Tibial artery (tissue), 4 donors: ENCODE measurements at regions not wholly inside any gene's neighbourhood (a gene's known extent, or its start where the extent isn't known, plus 50 kb on each side); places are given as distances from the start of the nearest gene placed in this dataset.

Source experiments
- DNase-seq, 2 donors: peaks; one replicate each; pipeline ENCODE4 v3.0.0-alpha.2; 2019
- H3K27ac ChIP-seq, 2 donors: fragments of 200-600 bp; sonication (generic) in 1 of 2; 1 replicate in 1 of 2; 2 replicates in 1 of 2; pipeline ENCODE4 v1.5.1; 2018 to 2019; ENCODE audit warnings: mild to moderate bottlenecking in 1 of 2
- H3K27me3 ChIP-seq, 2 donors: fragments of 200-600 bp; sonication (generic) in 1 of 2; one replicate each; pipeline versions ENCODE4 v1.5.1 to v1.6.0; 2016 to 2019
- H3K36me3 ChIP-seq, 3 donors: fragments of 200-600 bp; sonication (generic) in 2 of 3; one replicate each; pipeline ENCODE4 v1.5.1; 2016 to 2019; ENCODE audit warnings: mild to moderate bottlenecking in 2 of 3
- H3K4me1 ChIP-seq, 4 donors: fragments of 200-600 bp; sonication (generic) in 2 of 4; 1 replicate in 3 of 4; 2 replicates in 1 of 4; pipeline ENCODE4 v1.5.1; 2016 to 2019
- H3K4me3 ChIP-seq, 2 donors: fragments of 200-600 bp; sonication (generic) in 1 of 2; 1 replicate in 1 of 2; 2 replicates in 1 of 2; pipeline ENCODE4 v1.5.1; 2018 to 2019; ENCODE audit warnings: mild to moderate bottlenecking in 2 of 2
- H3K9me3 ChIP-seq, 3 donors: fragments of 200-600 bp; sonication (generic) in 1 of 3; one replicate each; pipeline ENCODE4 v1.5.1; 2016 to 2019
- intact Hi-C: fragments of 100-400 bp; cut with DNase I; formaldehyde crosslinking; loops from one replicate; pipeline ENCODE4 v1.15.0; 2023; ENCODE audit warnings: low total_unique reads
- TF ChIP-seq, protein P1 (sequence below), 2 experiments: fragments of 200-600 bp in 1 of 2; fragments of 450-650 bp in 1 of 2; IDR thresholded peaks; one replicate each; pipeline ENCODE4 v1.5.1; 2017 to 2019; ENCODE audit warnings: antibody characterized with exemption in 2 of 2, mild to moderate bottlenecking in 1 of 2, moderate library complexity in 1 of 2

DNA sequence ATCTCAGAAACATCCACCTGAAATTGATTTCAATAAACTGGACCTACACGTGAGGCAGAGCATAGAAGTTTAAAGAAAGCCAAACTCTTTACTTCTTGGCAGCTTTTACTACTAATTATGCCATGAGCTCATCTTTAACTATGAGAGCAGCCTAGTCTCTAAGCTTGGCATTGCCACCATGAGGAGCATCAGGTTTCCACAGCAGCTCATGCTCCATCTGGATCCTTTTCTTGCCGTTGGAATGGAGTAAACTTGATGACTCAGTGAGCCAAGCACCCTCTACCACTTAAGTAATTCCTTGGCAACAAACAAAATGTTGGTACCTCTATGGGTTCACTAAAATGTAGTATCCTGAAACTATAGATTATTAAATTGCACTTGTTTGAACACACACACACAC lies 583.2 kb downstream of the EPHA3 start:
- H3K27ac ChIP-seq = no peak overlapping the region
- H3K36me3 ChIP-seq = no peaks in the 10 kb centered on the region
- H3K9me3 ChIP-seq = no peaks in the 10 kb centered on the region
- H3K4me1 ChIP-seq = peaks cover 0 to 16% (median 1%) of the 10 kb centered on the region in 4 donors
- no peak overlapping the region for H3K4me3 ChIP-seq
- TF ChIP-seq, protein P1, sequence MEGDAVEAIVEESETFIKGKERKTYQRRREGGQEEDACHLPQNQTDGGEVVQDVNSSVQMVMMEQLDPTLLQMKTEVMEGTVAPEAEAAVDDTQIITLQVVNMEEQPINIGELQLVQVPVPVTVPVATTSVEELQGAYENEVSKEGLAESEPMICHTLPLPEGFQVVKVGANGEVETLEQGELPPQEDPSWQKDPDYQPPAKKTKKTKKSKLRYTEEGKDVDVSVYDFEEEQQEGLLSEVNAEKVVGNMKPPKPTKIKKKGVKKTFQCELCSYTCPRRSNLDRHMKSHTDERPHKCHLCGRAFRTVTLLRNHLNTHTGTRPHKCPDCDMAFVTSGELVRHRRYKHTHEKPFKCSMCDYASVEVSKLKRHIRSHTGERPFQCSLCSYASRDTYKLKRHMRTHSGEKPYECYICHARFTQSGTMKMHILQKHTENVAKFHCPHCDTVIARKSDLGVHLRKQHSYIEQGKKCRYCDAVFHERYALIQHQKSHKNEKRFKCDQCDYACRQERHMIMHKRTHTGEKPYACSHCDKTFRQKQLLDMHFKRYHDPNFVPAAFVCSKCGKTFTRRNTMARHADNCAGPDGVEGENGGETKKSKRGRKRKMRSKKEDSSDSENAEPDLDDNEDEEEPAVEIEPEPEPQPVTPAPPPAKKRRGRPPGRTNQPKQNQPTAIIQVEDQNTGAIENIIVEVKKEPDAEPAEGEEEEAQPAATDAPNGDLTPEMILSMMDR (IDR thresholded peaks at IDR 0.05) = no peak
- intact Hi-C loops = no loop called here
- DNase-seq = no peak
- no peaks in the 10 kb centered on the region for H3K27me3 ChIP-seq

DNA sequence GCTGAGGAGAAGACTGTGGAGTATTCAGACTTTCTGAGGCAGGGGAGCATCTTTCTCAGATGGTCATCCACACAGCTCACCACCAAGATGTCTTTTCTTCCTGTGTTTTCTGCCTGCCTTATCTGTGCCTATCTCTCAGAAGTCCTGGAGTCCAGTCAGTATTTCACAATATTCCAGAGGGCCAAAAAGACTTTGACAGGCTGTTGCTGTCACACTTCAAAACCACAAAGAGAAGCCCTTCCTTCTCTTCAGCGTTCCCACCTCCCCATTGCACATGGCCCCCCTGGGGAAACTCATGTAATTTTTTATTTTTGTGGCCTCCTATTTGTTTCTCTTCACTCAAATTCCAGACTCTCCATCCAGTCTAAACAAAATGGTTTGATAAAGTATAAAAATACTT lies 585.2 kb downstream of the EPHA3 start:
- no peaks in the 10 kb centered on the region for H3K27me3 ChIP-seq
- intact Hi-C loops = no loop called here
- TF ChIP-seq, protein P1 (IDR thresholded peaks at IDR 0.05) = no peak
- peaks cover 0 to 16% (median 1%) of the 10 kb centered on the region in 4 donors for H3K4me1 ChIP-seq
- no peak overlapping the region for H3K4me3 ChIP-seq
- no peak overlapping the region for H3K27ac ChIP-seq
- no peak for DNase-seq
- H3K36me3 ChIP-seq = no peaks in the 10 kb centered on the region
- H3K9me3 ChIP-seq = no peaks in the 10 kb centered on the region

DNA sequence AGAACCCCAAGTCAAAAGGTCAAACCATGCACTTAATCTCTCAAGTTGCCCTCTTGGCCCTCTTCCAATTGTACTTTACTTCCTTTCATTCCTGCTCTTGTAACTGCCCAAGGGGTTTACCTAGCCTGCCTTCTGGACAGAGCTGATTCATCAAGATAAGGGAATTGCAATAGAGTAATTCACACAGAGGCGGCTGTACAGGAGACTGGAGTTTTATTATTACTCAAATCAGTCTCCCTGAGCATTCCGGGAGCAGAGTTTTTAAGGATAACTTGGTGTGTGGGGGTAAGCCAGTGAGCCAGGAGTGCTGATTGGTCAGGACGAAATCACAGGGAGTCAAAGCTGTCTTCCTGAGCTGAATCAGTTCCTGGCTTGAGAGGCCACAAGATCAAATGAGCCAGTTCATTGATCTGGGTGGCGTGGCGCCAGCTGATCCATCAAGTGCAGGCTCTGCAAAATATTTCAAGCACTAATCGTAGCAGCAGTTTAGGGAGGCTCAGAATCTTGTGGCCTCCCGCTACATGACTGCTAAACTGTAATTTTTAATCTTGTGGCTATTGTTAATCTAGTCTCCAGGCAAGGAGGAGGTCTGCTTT lies 590.0 kb downstream of the EPHA3 start:
- no peak for DNase-seq

DNA sequence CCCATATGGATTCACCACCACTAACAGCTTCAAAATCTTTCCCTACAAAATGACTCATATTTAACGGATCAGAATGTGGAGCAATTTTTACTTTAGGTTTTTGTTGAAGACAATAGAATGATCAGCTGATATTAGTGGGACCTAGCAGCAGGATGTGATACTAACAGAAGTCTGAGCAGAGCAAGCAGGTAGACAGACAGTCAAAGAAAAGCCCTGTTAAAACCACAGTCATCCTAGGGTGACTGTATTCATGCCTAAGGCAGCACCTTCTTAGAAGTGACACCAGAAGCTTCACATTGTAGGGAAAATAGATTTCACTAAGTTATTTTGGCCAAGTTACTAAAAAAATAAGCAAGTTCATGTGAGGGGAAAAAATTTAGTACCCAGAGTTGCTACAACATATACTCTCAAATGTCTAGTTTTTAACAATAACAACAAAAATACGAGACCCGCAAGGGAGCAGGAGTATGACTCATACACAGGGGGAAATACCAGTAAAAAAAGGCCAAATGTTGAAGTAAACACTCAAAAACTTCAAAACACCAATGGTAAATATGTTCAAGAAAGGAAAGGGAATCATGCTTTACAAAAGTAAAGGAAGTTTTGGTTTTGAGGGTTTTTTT lies 590.9 kb downstream of the EPHA3 start:
- no peak for DNase-seq
- Histone ChIP-seq H3K9me3 (no peaks in the 10 kb centered on the region), H3K27me3 (no peaks in the 10 kb centered on the region), H3K27ac (no peak overlapping the region), H3K36me3 (no peaks in the 10 kb centered on the region), H3K4me1 (peaks cover 0 to 5% (median 0%) of the 10 kb centered on the region in 4 donors), H3K4me3 (no peak overlapping the region)
- intact Hi-C loops = no loop called here
- TF ChIP-seq, protein P1 (IDR thresholded peaks at IDR 0.05) = no peak

More for the DNA sequence above, 590.0 kb downstream of the EPHA3 start:
- H3K9me3 ChIP-seq = no peaks in the 10 kb centered on the region
- intact Hi-C loops = no loop called here
- H3K36me3 ChIP-seq = no peaks in the 10 kb centered on the region
- H3K4me3 ChIP-seq = no peak overlapping the region
- TF ChIP-seq, protein P1 (IDR thresholded peaks at IDR 0.05) = no peak
- no peak overlapping the region for H3K27ac ChIP-seq
- peaks cover 0 to 11% (median under 1%) of the 10 kb centered on the region in 4 donors for H3K4me1 ChIP-seq
- no peaks in the 10 kb centered on the region for H3K27me3 ChIP-seq

DNA sequence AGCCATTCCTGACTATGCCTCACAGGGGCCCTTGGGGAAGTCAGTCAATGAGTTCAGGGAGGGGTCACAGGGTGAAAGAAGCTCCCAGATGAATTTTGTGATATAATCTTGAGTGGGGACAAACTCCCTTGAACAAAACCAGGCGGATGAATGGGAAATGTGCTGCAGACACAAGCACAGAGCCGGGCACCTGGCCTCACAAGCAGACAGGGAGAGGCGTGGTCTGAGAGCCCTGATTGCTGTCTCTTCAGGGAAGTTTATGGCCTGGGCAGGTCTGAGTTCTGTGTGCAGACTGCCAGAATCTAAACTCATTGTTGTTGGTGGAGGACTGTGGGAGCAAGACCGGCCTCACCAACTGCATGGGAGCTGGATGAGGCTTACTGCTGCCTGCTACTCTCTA lies 591.8 kb downstream of the EPHA3 start:
- TF ChIP-seq, protein P1 (IDR thresholded peaks at IDR 0.05) = no peak

More for the DNA sequence above, 591.8 kb downstream of the EPHA3 start:
- Histone ChIP-seq H3K9me3 (no peaks in the 10 kb centered on the region), H3K27ac (no peak overlapping the region), H3K4me1 (no peaks in the 10 kb centered on the region), H3K4me3 (no peak overlapping the region), H3K36me3 (no peaks in the 10 kb centered on the region), H3K27me3 (no peaks in the 10 kb centered on the region)
- intact Hi-C loops = no loop called here
- DNase-seq = no peak
